Activated naive CD8-positive, alpha-beta T cell treated with anti-CD3 and anti-CD28 coated beads, Interleukin-2, amount 10 ng/mL, durations not matched to agents 7 days and 5 days (primary cell): ENCODE measurements at regions not wholly inside any gene's neighbourhood (a gene's known extent, or its start where the extent isn't known, plus 50 kb on each side); places are given as distances from the start of the nearest gene placed in this dataset.

ENCODE experiments used
- ATAC-seq: fragments of 150-1000 bp; cut with Tn5 transposase; one replicate; pipeline ENCODE4 v1.10.0; 2021; ENCODE audit warnings: low read depth, moderate library complexity
- POLR2A ChIA-PET: fragments of 350-600 bp; sonication (Branson Sonifier 250); formaldehyde crosslinking; loops from one replicate; lab custom pipeline; 2021; ENCODE audit warnings: antibody characterized with exemption; lab: Charles Lee
- DNase-seq: peaks from one replicate; pipeline ENCODE4 v3.0.0; 2021
- H3K27ac Mint-ChIP-seq: one replicate; pipeline ENCODE4 v1.8.0; 2022; ENCODE audit warnings: mild to moderate bottlenecking, mixed read lengths
- H3K27me3 Mint-ChIP-seq: one replicate; pipeline ENCODE4 v1.8.0; 2022; ENCODE audit warnings: mild to moderate bottlenecking, moderate library complexity, mixed read lengths
- H3K36me3 Mint-ChIP-seq: one replicate; pipeline ENCODE4 v1.8.0; 2021; ENCODE audit warnings: mild to moderate bottlenecking, mixed read lengths
- H3K4me1 Mint-ChIP-seq: one replicate; pipeline ENCODE4 v1.8.0; 2021; ENCODE audit warnings: mixed read lengths
- H3K4me3 Mint-ChIP-seq: one replicate; pipeline ENCODE4 v1.8.0; 2022; ENCODE audit warnings: mild to moderate bottlenecking, moderate library complexity, mixed read lengths
- H3K9me3 Mint-ChIP-seq: one replicate; pipeline ENCODE4 v1.8.0; 2021; ENCODE audit warnings: mixed read lengths

GRCh38 chr17:14622615-14623101 lies 321.8 kb downstream of the HS3ST3B1 start:
- H3K4me3 Mint-ChIP-seq: no peak overlapping the region
- no peak for ATAC-seq
- DNase-seq: no peak
- peaks cover 1% of the 10 kb centered on the region for H3K9me3 Mint-ChIP-seq
- POLR2A ChIA-PET: no interaction called here
- no peaks in the 10 kb centered on the region for H3K27me3 Mint-ChIP-seq
- no peaks in the 10 kb centered on the region for H3K4me1 Mint-ChIP-seq
- H3K36me3 Mint-ChIP-seq: no peaks in the 10 kb centered on the region
- H3K27ac Mint-ChIP-seq: no peak overlapping the region

GRCh38 chr17:14621826-14622614 lies 321.1 kb downstream of the HS3ST3B1 start:
- Mint-ChIP-seq H3K36me3 (no peaks in the 10 kb centered on the region), H3K27ac (no peak overlapping the region), H3K4me3 (no peak overlapping the region), H3K27me3 (no peaks in the 10 kb centered on the region), H3K9me3 (peaks cover 1% of the 10 kb centered on the region), H3K4me1 (no peaks in the 10 kb centered on the region)
- DNase-seq (no peak), ATAC-seq (no peak)
- POLR2A ChIA-PET: no interaction called here

- Mint-ChIP-seq H3K36me3 (no peaks in the 10 kb centered on the region), H3K4me1 (no peaks in the 10 kb centered on the region), H3K27ac (no peak overlapping the region), H3K27me3 (no peaks in the 10 kb centered on the region), H3K9me3 (peaks cover 1% of the 10 kb centered on the region), H3K4me3 (no peak overlapping the region)
- DNase-seq (no peak), ATAC-seq (no peak)
- POLR2A ChIA-PET: no interaction called here
These were observed 318.9 kb downstream of the HS3ST3B1 start for GRCh38 chr17:14619821-14620220.

- ATAC-seq (no peak), DNase-seq (no peak)
- Mint-ChIP-seq H3K27ac (no peak overlapping the region), H3K9me3 (peaks cover 2% of the 10 kb centered on the region), H3K27me3 (no peaks in the 10 kb centered on the region), H3K4me3 (no peak overlapping the region), H3K36me3 (no peaks in the 10 kb centered on the region), H3K4me1 (no peaks in the 10 kb centered on the region)
- POLR2A ChIA-PET: no interaction called here
These were observed 315.6 kb downstream of the HS3ST3B1 start for GRCh38 chr17:14616528-14616927.

GRCh38 chr17:14605267-14605599 lies 304.4 kb downstream of the HS3ST3B1 start:
- DNase-seq: no peak
- no peak for ATAC-seq
- Mint-ChIP-seq H3K27ac (no peak overlapping the region), H3K9me3 (peaks cover 1% of the 10 kb centered on the region), H3K4me1 (peaks cover 1% of the 10 kb centered on the region), H3K36me3 (no peaks in the 10 kb centered on the region), H3K27me3 (no peaks in the 10 kb centered on the region), H3K4me3 (no peak overlapping the region)
- POLR2A ChIA-PET: no interaction called here

- H3K4me1 Mint-ChIP-seq: peaks cover 1% of the 10 kb centered on the region
- DNase-seq (no peak), ATAC-seq (no peak)
- peaks cover 1% of the 10 kb centered on the region for H3K9me3 Mint-ChIP-seq
- H3K36me3 Mint-ChIP-seq: no peaks in the 10 kb centered on the region
- no peak overlapping the region for H3K27ac Mint-ChIP-seq
- H3K27me3 Mint-ChIP-seq: no peaks in the 10 kb centered on the region
- no peak overlapping the region for H3K4me3 Mint-ChIP-seq
- POLR2A ChIA-PET: no interaction called here
These were observed 303.8 kb downstream of the HS3ST3B1 start for GRCh38 chr17:14604591-14605266.

GRCh38 chr17:14596224-14596623 lies 295.3 kb downstream of the HS3ST3B1 start:
- H3K27me3 Mint-ChIP-seq: peaks cover 2% of the 10 kb centered on the region
- H3K27ac Mint-ChIP-seq: no peak overlapping the region
- peaks cover 1% of the 10 kb centered on the region for H3K9me3 Mint-ChIP-seq
- H3K4me3 Mint-ChIP-seq: no peak overlapping the region
- H3K36me3 Mint-ChIP-seq: no peaks in the 10 kb centered on the region
- ATAC-seq (no peak), DNase-seq (no peak)
- POLR2A ChIA-PET: no interaction called here
- peaks cover 3% of the 10 kb centered on the region for H3K4me1 Mint-ChIP-seq

GRCh38 chr17:14595656-14596055 lies 294.8 kb downstream of the HS3ST3B1 start:
- ATAC-seq (no peak), DNase-seq (no peak)
- Mint-ChIP-seq H3K27me3 (peaks cover 2% of the 10 kb centered on the region), H3K4me1 (peaks cover 3% of the 10 kb centered on the region), H3K36me3 (no peaks in the 10 kb centered on the region), H3K9me3 (peaks cover 1% of the 10 kb centered on the region), H3K4me3 (no peak overlapping the region), H3K27ac (no peak overlapping the region)
- POLR2A ChIA-PET: no interaction called here

GRCh38 chr17:14594690-14595089 lies 293.8 kb downstream of the HS3ST3B1 start:
- no peak overlapping the region for H3K4me3 Mint-ChIP-seq
- no peaks in the 10 kb centered on the region for H3K36me3 Mint-ChIP-seq
- POLR2A ChIA-PET: no interaction called here
- peaks cover 3% of the 10 kb centered on the region for H3K4me1 Mint-ChIP-seq
- no peak overlapping the region for H3K27ac Mint-ChIP-seq
- no peak for DNase-seq
- no peaks in the 10 kb centered on the region for H3K9me3 Mint-ChIP-seq
- ATAC-seq: no peak
- peaks cover 2% of the 10 kb centered on the region for H3K27me3 Mint-ChIP-seq

GRCh38 chr17:14593956-14594355 lies 293.1 kb downstream of the HS3ST3B1 start:
- ATAC-seq (no peak), DNase-seq (no peak)
- Mint-ChIP-seq H3K9me3 (no peaks in the 10 kb centered on the region), H3K4me1 (peaks cover 3% of the 10 kb centered on the region), H3K4me3 (no peak overlapping the region), H3K36me3 (no peaks in the 10 kb centered on the region), H3K27ac (no peak overlapping the region), H3K27me3 (peaks cover 2% of the 10 kb centered on the region)
- POLR2A ChIA-PET: no interaction called here

GRCh38 chr17:14590459-14591250 lies 289.8 kb downstream of the HS3ST3B1 start:
- ATAC-seq (no peak), DNase-seq (no peak)
- Mint-ChIP-seq H3K9me3 (no peaks in the 10 kb centered on the region), H3K36me3 (no peaks in the 10 kb centered on the region), H3K27ac (no peak overlapping the region), H3K27me3 (no peaks in the 10 kb centered on the region), H3K4me1 (peaks cover 3% of the 10 kb centered on the region), H3K4me3 (no peak overlapping the region)
- POLR2A ChIA-PET: interaction anchor here (0.6 kb wide), 1 partner anchor 12 kb away, joined by 6 read pairs; no protein-coding TSS in a partner anchor

- H3K36me3 Mint-ChIP-seq: no peaks in the 10 kb centered on the region
- H3K9me3 Mint-ChIP-seq: no peaks in the 10 kb centered on the region
- no peaks in the 10 kb centered on the region for H3K27me3 Mint-ChIP-seq
- DNase-seq: no peak
- no peak overlapping the region for H3K27ac Mint-ChIP-seq
- H3K4me1 Mint-ChIP-seq: no peaks in the 10 kb centered on the region
- ATAC-seq: no peak
- POLR2A ChIA-PET: no interaction called here
- H3K4me3 Mint-ChIP-seq: no peak overlapping the region
These were observed 284.2 kb downstream of the HS3ST3B1 start for GRCh38 chr17:14585099-14585498.

- no peak for DNase-seq
- ATAC-seq: no peak
- Mint-ChIP-seq H3K9me3 (no peaks in the 10 kb centered on the region), H3K27me3 (no peaks in the 10 kb centered on the region), H3K4me1 (no peaks in the 10 kb centered on the region), H3K27ac (no peak overlapping the region), H3K4me3 (no peak overlapping the region), H3K36me3 (no peaks in the 10 kb centered on the region)
- POLR2A ChIA-PET: no interaction called here
These were observed 282.1 kb downstream of the HS3ST3B1 start for GRCh38 chr17:14582996-14583395.
